Mesothelial cell of epicardium (in vitro differentiated cells): ENCODE measurements at regions not wholly inside any gene's neighbourhood (a gene's known extent, or its start where the extent isn't known, plus 50 kb on each side); places are given as distances from the start of the nearest gene placed in this dataset.

Experiments used
- DNase-seq, 2 experiments: peaks; one replicate each; pipeline ENCODE4 v3.0.0; 2021; ENCODE audit warnings: low spot score in 2 of 2; ENCODE audit not compliant: unreplicated experiment in 2 of 2
- H3K27ac Mint-ChIP-seq: 2 replicates; pipeline ENCODE4 v1.8.0; 2021; ENCODE audit warnings: mixed read lengths
- H3K27me3 Mint-ChIP-seq: 2 replicates; pipeline ENCODE4 v1.8.0; 2021; ENCODE audit warnings: low read depth, mixed read lengths
- H3K36me3 Mint-ChIP-seq: 2 replicates; pipeline ENCODE4 v1.8.0; 2021; ENCODE audit warnings: mixed read lengths
- H3K4me1 Mint-ChIP-seq: 2 replicates; pipeline ENCODE4 v1.8.0; 2021; ENCODE audit warnings: mixed read lengths
- H3K4me3 Mint-ChIP-seq: 2 replicates; pipeline ENCODE4 v1.8.0; 2021; ENCODE audit warnings: mild to moderate bottlenecking, moderate library complexity, mixed read lengths
- H3K9me3 Mint-ChIP-seq: 2 replicates; pipeline ENCODE4 v1.8.0; 2021; ENCODE audit warnings: mixed read lengths
- CTCF ChIP-seq: fragments of 200-600 bp; sonication (generic); IDR thresholded peaks from one replicate; pipeline ENCODE4 v1.5.0; 2021; ENCODE audit warnings: antibody characterized with exemption; ENCODE audit not compliant: unreplicated experiment

- no peak for DNase-seq
- H3K9me3 Mint-ChIP-seq = peaks cover 4% of the 10 kb centered on the region
- no peak overlapping the region for H3K4me3 Mint-ChIP-seq
- no peaks in the 10 kb centered on the region for H3K27me3 Mint-ChIP-seq
- H3K27ac Mint-ChIP-seq = peak overlapping the region; percentile 67
- H3K36me3 Mint-ChIP-seq = peaks cover 4% of the 10 kb centered on the region
- peaks cover 33% of the 10 kb centered on the region for H3K4me1 Mint-ChIP-seq
- TF ChIP-seq CTCF = no peak
Measured at GRCh38 chr5:60369391-60369790, 330.6 kb downstream of the DEPDC1B start.

- Mint-ChIP-seq H3K27me3 (no peaks in the 10 kb centered on the region), H3K4me3 (no peak overlapping the region), H3K9me3 (peaks cover 4% of the 10 kb centered on the region), H3K36me3 (peaks cover 3% of the 10 kb centered on the region), H3K4me1 (peaks cover 37% of the 10 kb centered on the region), H3K27ac (no peak overlapping the region)
- TF ChIP-seq CTCF = no peak
- no peak for DNase-seq
Measured at GRCh38 chr5:60368100-60368499, 331.9 kb downstream of the DEPDC1B start.

- H3K4me1 Mint-ChIP-seq = peaks cover 46% of the 10 kb centered on the region
- TF ChIP-seq CTCF = no peak
- no peaks in the 10 kb centered on the region for H3K27me3 Mint-ChIP-seq
- DNase-seq = no peak
- peaks cover 4% of the 10 kb centered on the region for H3K9me3 Mint-ChIP-seq
- H3K36me3 Mint-ChIP-seq = peaks cover 3% of the 10 kb centered on the region
- H3K4me3 Mint-ChIP-seq = no peak overlapping the region
- no peak overlapping the region for H3K27ac Mint-ChIP-seq
Measured at GRCh38 chr5:60366489-60366888, 333.5 kb downstream of the DEPDC1B start.

- Mint-ChIP-seq H3K36me3 (peaks cover 3% of the 10 kb centered on the region), H3K27me3 (no peaks in the 10 kb centered on the region), H3K4me1 (peaks cover 51% of the 10 kb centered on the region), H3K9me3 (peaks cover 4% of the 10 kb centered on the region), H3K4me3 (no peak overlapping the region), H3K27ac (no peak overlapping the region)
- no peak for DNase-seq
- TF ChIP-seq CTCF = no peak
Measured at GRCh38 chr5:60365001-60365400, 335.0 kb downstream of the DEPDC1B start.

GRCh38 chr5:60362158-60362557 is 337.8 kb downstream of the DEPDC1B start:
- no peaks in the 10 kb centered on the region for H3K36me3 Mint-ChIP-seq
- no peaks in the 10 kb centered on the region for H3K27me3 Mint-ChIP-seq
- H3K27ac Mint-ChIP-seq = peak overlapping the region; percentile 74
- no peak for TF ChIP-seq CTCF
- H3K4me1 Mint-ChIP-seq = peaks cover 53% of the 10 kb centered on the region
- no peak overlapping the region for H3K4me3 Mint-ChIP-seq
- H3K9me3 Mint-ChIP-seq = peaks cover 4% of the 10 kb centered on the region
- DNase-seq = no peak

GRCh38 chr5:60360355-60360754 is 339.6 kb downstream of the DEPDC1B start:
- H3K9me3 Mint-ChIP-seq = peaks cover 4% of the 10 kb centered on the region
- no peak overlapping the region for H3K4me3 Mint-ChIP-seq
- H3K27ac Mint-ChIP-seq = peak overlapping the region; percentile 41
- no peaks in the 10 kb centered on the region for H3K36me3 Mint-ChIP-seq
- no peaks in the 10 kb centered on the region for H3K27me3 Mint-ChIP-seq
- peaks cover 68% of the 10 kb centered on the region for H3K4me1 Mint-ChIP-seq
- no peak for DNase-seq
- TF ChIP-seq CTCF = no peak
